ENCODE measurements at regions not wholly inside any gene's neighbourhood (a gene's known extent, or its start where the extent isn't known, plus 50 kb on each side); places are given as distances from the start of the nearest gene placed in this dataset.

- TF ChIP-seq ZNF462 (CRISPR knock-in tag; IDR thresholded peaks at IDR 0.05) (no peak), POLR2AphosphoS5 (IDR thresholded peaks at IDR 0.05; ENCODE audit: low read depth) (no peak), EZH2phosphoT487 (IDR thresholded peaks at IDR 0.05; ENCODE audit: unreplicated experiment) (no peak), REST (IDR thresholded peaks at IDR 0.05; ENCODE audit: unreplicated experiment) (no peak)
Observed at GRCh38 chr7:84492098-84493034, 297.8 kb upstream of the SEMA3A start (continued).

Measured in GM23338 (cell line).